Prostate gland (tissue), 2 donors: ENCODE measurements at regions not wholly inside any gene's neighbourhood (a gene's known extent, or its start where the extent isn't known, plus 50 kb on each side); places are given as distances from the start of the nearest gene placed in this dataset.

ENCODE experiments used
- POLR2A ChIP-seq: fragments of 450-650 bp; IDR thresholded peaks from one replicate; pipeline ENCODE4 v1.6.1; 2016; ENCODE audit warnings: antibody characterized with exemption, mild to moderate bottlenecking
- POLR2AphosphoS5 ChIP-seq: sonication (generic); formaldehyde crosslinking; IDR thresholded peaks from one replicate; pipeline ENCODE4 v1.6.1; 2017; ENCODE audit warnings: antibody characterized with exemption
- TF ChIP-seq, protein P1 (sequence below), 4 experiments: fragments of 200-600 bp in 2 of 4; fragments of 450-650 bp in 2 of 4; sonication (generic) in 2 of 4; IDR thresholded peaks; 1 replicate in 3 of 4; 2 replicates in 1 of 4; pipeline ENCODE4 v1.5.1; 2016 to 2019; ENCODE audit warnings: antibody characterized with exemption in 4 of 4, mild to moderate bottlenecking in 2 of 4, moderate library complexity in 2 of 4

DNA sequence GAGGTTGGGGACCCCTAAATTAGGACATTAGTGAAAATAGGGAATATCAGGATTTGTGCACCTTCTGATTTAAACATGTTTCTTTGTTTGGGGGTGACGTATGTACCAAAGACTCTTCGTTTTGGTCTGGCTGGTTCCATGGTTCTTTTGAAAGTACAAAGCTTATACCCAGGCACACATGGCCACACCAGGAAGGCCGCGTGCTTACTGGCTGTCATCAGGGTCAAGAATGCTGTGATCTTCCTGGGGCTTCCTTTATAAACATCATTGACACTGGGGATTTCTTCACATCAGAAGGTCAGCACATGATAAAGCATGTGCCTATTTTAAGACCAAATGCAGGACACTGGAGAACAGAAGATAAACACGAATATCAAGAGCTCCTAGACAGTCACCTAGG lies 230.6 kb upstream of the ID2 start:
- no peak for TF ChIP-seq POLR2AphosphoS5
- TF ChIP-seq, protein P1, sequence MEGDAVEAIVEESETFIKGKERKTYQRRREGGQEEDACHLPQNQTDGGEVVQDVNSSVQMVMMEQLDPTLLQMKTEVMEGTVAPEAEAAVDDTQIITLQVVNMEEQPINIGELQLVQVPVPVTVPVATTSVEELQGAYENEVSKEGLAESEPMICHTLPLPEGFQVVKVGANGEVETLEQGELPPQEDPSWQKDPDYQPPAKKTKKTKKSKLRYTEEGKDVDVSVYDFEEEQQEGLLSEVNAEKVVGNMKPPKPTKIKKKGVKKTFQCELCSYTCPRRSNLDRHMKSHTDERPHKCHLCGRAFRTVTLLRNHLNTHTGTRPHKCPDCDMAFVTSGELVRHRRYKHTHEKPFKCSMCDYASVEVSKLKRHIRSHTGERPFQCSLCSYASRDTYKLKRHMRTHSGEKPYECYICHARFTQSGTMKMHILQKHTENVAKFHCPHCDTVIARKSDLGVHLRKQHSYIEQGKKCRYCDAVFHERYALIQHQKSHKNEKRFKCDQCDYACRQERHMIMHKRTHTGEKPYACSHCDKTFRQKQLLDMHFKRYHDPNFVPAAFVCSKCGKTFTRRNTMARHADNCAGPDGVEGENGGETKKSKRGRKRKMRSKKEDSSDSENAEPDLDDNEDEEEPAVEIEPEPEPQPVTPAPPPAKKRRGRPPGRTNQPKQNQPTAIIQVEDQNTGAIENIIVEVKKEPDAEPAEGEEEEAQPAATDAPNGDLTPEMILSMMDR (IDR thresholded peaks at IDR 0.05): no peak
- no peak for TF ChIP-seq POLR2A
